Mesothelial cell of epicardium (in vitro differentiated cells): ENCODE measurements at regions not wholly inside any gene's neighbourhood (a gene's known extent, or its start where the extent isn't known, plus 50 kb on each side); places are given as distances from the start of the nearest gene placed in this dataset.

Experiments
- DNase-seq, 2 experiments: peaks; one replicate each; pipeline ENCODE4 v3.0.0; 2021; ENCODE audit warnings: low spot score in 2 of 2; ENCODE audit not compliant: unreplicated experiment in 2 of 2
- H3K27ac Mint-ChIP-seq: 2 replicates; pipeline ENCODE4 v1.8.0; 2021; ENCODE audit warnings: mixed read lengths
- H3K27me3 Mint-ChIP-seq: 2 replicates; pipeline ENCODE4 v1.8.0; 2021; ENCODE audit warnings: low read depth, mixed read lengths
- H3K36me3 Mint-ChIP-seq: 2 replicates; pipeline ENCODE4 v1.8.0; 2021; ENCODE audit warnings: mixed read lengths
- H3K4me1 Mint-ChIP-seq: 2 replicates; pipeline ENCODE4 v1.8.0; 2021; ENCODE audit warnings: mixed read lengths
- H3K4me3 Mint-ChIP-seq: 2 replicates; pipeline ENCODE4 v1.8.0; 2021; ENCODE audit warnings: mild to moderate bottlenecking, moderate library complexity, mixed read lengths
- H3K9me3 Mint-ChIP-seq: 2 replicates; pipeline ENCODE4 v1.8.0; 2021; ENCODE audit warnings: mixed read lengths
- TF ChIP-seq, protein P1 (sequence below): fragments of 200-600 bp; sonication (generic); IDR thresholded peaks from one replicate; pipeline ENCODE4 v1.5.0; 2021; ENCODE audit warnings: antibody characterized with exemption; ENCODE audit not compliant: unreplicated experiment

DNA sequence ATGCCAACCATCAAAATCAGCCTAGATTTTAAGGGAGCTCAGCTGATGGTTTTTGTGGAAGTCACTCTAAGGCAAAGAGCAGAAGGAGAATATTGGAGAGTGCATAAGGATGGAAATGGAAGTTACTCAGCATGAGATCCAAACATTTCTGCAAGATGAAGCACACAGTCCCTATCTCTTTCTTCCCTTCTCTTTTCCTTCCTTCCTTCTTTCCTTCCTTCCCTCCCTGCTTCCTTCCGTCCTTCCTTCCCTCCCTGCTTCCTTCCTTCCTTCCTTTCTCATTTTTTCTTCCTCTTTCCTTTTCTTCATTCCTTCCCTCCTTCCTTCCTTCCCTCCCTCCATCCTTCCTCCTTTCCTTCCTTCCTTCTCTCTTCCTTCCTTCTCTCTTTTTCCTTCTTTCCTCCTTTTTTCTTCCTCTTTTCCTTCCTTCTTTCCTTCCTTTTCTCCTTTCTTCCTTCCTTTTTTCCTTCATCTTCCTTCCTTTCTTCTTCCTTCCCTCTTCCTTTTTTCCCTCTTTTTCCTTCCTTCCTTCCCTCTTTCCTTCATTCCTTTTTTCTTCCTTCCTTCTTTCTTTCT, 727.9 kb upstream of the CDH2 start:
- Mint-ChIP-seq H3K9me3 (no peaks in the 10 kb centered on the region), H3K4me3 (no peak overlapping the region), H3K27me3 (peaks cover 2% of the 10 kb centered on the region), H3K27ac (no peak overlapping the region), H3K4me1 (no peaks in the 10 kb centered on the region), H3K36me3 (no peaks in the 10 kb centered on the region)
- no peak for DNase-seq
- TF ChIP-seq, protein P1, sequence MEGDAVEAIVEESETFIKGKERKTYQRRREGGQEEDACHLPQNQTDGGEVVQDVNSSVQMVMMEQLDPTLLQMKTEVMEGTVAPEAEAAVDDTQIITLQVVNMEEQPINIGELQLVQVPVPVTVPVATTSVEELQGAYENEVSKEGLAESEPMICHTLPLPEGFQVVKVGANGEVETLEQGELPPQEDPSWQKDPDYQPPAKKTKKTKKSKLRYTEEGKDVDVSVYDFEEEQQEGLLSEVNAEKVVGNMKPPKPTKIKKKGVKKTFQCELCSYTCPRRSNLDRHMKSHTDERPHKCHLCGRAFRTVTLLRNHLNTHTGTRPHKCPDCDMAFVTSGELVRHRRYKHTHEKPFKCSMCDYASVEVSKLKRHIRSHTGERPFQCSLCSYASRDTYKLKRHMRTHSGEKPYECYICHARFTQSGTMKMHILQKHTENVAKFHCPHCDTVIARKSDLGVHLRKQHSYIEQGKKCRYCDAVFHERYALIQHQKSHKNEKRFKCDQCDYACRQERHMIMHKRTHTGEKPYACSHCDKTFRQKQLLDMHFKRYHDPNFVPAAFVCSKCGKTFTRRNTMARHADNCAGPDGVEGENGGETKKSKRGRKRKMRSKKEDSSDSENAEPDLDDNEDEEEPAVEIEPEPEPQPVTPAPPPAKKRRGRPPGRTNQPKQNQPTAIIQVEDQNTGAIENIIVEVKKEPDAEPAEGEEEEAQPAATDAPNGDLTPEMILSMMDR = no peak

DNA sequence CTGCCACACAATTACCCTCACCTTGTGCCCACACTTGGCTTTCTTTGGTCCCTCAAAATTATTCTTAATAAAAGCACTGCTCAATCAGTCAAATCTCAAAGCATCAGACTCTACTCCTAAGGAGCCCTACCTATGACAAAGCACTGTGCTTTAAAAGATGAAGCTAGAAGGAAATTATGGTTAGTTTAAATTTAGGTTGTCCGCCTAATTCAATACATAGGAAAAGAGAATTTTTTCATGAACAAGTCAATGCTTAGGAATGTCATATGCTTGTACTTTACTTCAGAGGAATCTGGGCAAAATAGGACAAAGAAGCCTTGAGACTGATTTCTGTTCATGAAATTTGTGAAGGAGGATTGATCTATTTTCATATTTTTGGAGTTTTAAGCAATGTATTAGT, 726.4 kb upstream of the CDH2 start:
- Mint-ChIP-seq H3K36me3 (no peaks in the 10 kb centered on the region), H3K4me3 (no peak overlapping the region), H3K27ac (no peak overlapping the region), H3K9me3 (no peaks in the 10 kb centered on the region), H3K27me3 (peaks cover 2% of the 10 kb centered on the region), H3K4me1 (peaks cover 3% of the 10 kb centered on the region)
- TF ChIP-seq, protein P1 = no peak
- DNase-seq = no peak

DNA sequence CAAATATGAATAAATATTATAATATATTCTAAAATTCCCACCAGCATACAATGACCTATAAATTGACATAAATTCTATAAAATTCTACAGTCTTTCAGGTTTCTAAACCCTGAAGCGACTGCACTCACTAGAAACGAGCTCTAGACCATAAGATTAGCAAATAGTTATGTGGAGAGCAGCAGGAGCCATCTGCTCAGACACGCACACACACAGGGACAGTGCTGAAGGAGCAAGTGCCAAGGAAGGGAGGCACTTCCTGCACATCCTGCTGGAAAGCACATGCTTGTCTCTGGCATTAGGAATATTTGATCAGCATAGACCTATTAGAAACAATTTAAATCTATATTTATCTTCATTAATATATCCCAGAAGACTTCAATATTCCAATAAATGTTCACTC, 713.9 kb upstream of the CDH2 start:
- no peak overlapping the region for H3K27ac Mint-ChIP-seq
- H3K4me1 Mint-ChIP-seq = no peaks in the 10 kb centered on the region
- no peak overlapping the region for H3K4me3 Mint-ChIP-seq
- peaks cover 1% of the 10 kb centered on the region for H3K36me3 Mint-ChIP-seq
- H3K27me3 Mint-ChIP-seq = no peaks in the 10 kb centered on the region
- TF ChIP-seq, protein P1 = no peak
- no peak for DNase-seq
- peaks cover 11% of the 10 kb centered on the region for H3K9me3 Mint-ChIP-seq

DNA sequence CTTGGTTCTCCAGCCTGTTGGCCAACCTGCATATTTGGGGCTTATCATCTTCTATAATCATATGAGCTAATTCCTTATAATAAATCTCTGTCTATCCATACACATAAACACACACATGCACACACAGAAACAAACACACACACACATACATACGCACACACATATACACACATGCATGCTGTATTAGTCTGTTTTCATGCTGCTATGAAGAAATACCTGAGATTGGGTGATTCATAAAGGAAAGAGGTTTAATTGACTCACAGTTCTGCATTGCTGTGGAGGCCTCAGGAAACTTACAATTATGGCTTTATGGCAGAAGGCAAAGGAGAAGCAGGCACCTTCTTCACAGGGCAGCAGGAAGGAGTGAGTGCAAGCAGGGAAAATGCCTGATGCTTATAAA, 707.4 kb upstream of the CDH2 start:
- no peaks in the 10 kb centered on the region for H3K9me3 Mint-ChIP-seq
- H3K36me3 Mint-ChIP-seq = no peaks in the 10 kb centered on the region
- H3K27ac Mint-ChIP-seq = no peak overlapping the region
- no peaks in the 10 kb centered on the region for H3K27me3 Mint-ChIP-seq
- H3K4me1 Mint-ChIP-seq = no peaks in the 10 kb centered on the region
- no peak overlapping the region for H3K4me3 Mint-ChIP-seq
- no peak for DNase-seq
- TF ChIP-seq, protein P1 = no peak

DNA sequence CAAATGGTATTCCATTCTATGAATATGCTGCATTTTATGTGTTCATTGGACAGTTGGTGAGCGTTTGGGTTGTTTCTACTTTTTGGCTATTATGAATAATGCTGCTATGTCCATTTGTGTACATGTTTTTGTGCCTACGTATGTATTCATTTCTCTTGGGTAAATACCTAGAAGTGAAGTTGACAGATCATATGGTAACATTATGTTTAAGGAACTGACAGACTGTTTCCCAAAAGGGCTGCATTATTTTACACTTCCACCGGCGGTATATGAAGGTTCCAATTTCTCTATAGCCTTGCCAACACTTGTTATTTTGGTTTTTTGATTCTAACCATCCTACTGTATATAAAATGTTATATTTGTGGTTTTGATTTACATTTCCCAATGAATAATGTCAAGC, 703.9 kb upstream of the CDH2 start:
- Mint-ChIP-seq H3K4me3 (no peak overlapping the region), H3K4me1 (no peaks in the 10 kb centered on the region), H3K27ac (no peak overlapping the region), H3K27me3 (no peaks in the 10 kb centered on the region), H3K36me3 (no peaks in the 10 kb centered on the region), H3K9me3 (no peaks in the 10 kb centered on the region)
- DNase-seq = no peak
- TF ChIP-seq, protein P1 = no peak

DNA sequence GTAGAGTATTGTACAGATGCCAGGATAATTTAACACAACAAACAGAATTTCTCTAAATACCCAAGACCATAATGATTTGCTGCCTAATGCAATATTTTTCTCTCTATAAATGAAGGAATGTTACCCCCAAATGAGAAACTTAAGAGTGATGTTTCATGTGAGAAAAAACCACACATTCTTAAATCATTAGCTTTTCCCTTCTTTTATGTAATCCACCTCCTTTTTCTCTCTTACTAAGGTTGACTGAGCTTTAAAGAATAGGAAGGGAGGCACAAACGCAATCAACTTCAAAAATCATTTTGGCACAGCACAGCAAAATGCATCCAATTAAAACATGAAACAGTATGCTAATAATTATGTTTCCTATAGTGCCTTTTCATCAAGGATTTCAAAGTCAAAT, 698.1 kb upstream of the CDH2 start:
- H3K27me3 Mint-ChIP-seq = peaks cover 4% of the 10 kb centered on the region
- DNase-seq = no peak
- no peak overlapping the region for H3K4me3 Mint-ChIP-seq
- H3K36me3 Mint-ChIP-seq = no peaks in the 10 kb centered on the region
- H3K9me3 Mint-ChIP-seq = no peaks in the 10 kb centered on the region
- peaks cover 11% of the 10 kb centered on the region for H3K4me1 Mint-ChIP-seq
- H3K27ac Mint-ChIP-seq = no peak overlapping the region
- TF ChIP-seq, protein P1 = no peak
